ENCODE measurements at regions not wholly inside any gene's neighbourhood (a gene's known extent, or its start where the extent isn't known, plus 50 kb on each side); places are given as distances from the start of the nearest gene placed in this dataset.

DNA sequence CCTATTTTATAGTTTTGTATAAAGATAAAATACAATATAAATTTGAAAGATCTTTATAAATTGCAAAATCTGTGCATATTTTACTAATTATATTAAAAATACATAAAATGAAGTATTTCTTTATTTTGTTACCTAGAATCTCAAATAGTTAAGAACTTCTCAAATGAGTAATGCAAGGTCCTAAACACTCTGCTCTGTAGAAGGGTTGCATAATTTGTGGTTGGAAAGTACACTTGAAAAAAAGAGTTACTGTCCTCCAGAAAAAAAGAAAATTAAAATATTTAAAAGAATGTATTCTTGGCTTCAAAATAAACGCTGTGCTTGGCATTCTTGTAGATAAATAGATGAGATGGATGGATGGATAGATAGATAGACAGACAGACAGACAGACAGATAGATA is 428.8 kb upstream of the CDH6 start:
- TF ChIP-seq, protein P1, sequence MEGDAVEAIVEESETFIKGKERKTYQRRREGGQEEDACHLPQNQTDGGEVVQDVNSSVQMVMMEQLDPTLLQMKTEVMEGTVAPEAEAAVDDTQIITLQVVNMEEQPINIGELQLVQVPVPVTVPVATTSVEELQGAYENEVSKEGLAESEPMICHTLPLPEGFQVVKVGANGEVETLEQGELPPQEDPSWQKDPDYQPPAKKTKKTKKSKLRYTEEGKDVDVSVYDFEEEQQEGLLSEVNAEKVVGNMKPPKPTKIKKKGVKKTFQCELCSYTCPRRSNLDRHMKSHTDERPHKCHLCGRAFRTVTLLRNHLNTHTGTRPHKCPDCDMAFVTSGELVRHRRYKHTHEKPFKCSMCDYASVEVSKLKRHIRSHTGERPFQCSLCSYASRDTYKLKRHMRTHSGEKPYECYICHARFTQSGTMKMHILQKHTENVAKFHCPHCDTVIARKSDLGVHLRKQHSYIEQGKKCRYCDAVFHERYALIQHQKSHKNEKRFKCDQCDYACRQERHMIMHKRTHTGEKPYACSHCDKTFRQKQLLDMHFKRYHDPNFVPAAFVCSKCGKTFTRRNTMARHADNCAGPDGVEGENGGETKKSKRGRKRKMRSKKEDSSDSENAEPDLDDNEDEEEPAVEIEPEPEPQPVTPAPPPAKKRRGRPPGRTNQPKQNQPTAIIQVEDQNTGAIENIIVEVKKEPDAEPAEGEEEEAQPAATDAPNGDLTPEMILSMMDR (IDR thresholded peaks at IDR 0.05), result no peak

DNA sequence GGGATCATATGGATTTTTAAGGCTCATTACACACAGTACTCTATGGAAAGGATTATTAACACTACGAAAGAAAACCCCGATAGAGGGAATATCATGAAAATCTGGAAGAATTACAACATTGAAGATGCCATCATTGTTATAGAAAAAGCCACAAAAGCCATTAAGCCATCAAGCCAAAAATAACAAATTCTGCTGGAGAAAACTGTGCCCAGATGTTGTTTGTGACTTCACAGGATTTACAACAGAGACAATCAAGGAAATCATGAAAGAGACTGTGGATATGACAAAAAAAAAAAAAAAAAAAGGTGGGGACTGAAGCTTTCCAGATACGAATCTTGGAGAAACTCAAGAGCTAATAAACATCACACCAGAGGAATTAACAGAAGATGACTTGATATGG is 433.8 kb upstream of the CDH6 start:
- TF ChIP-seq, protein P1 (IDR thresholded peaks at IDR 0.05), result no peak

DNA sequence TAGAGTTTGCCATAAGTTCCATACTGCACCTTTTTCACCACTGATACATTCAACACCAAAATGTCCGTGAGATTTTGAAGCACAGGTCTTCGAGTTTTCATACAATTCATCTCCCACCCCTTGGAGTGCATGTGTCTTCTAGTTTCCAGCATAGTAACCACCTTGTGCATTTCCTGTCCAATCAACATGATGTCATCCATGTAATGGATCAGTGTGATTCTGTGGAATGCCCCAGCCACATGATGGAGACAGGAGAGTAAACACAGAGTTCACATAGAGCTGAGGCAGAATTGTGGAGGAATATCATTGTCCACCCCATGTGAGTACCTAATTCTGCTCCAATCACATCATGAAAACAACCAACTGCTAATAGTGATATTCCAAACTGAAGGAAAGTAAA is 441.5 kb upstream of the CDH6 start:
- TF ChIP-seq, protein P1 (IDR thresholded peaks at IDR 0.05), result no peak

DNA sequence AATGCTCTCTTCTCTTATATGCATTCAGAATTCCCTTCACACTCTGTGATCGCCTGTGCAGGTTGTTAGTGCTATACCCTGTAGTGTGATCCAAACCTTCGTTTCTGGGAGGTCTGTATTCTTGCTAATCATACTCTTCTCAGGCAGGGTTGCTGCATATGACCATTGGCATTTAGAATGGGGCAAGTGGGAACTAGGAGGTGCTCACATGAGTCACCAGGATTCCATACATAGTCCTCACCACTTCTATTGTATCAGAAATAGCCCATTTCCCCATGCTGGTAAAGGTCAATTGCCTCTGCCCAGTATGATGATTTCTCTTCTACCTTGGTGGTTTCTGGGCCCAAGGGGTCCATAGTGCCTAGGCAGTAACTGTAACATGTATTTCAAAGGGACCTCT is 443.5 kb upstream of the CDH6 start:
- TF ChIP-seq, protein P1 (IDR thresholded peaks at IDR 0.05), result no peak

DNA sequence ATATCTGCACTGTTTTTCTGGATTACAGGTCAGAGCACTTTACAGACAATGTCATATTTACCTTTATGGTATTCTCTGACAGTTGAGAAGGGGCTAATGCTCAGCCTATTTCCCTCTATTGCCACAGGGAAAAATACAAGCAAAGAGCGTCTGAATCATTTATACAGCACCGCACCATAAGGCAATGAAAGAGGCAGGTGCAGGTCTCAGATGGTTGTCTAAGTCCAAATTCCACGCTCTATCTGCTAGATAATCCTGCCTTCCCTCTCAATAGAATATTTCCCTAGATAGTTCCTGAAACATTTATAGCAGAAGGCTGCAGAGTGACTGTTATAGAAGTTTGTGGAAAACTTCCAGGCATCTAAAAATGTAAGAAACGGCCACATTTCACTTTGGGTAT is 446.1 kb upstream of the CDH6 start:
- TF ChIP-seq, protein P1 (IDR thresholded peaks at IDR 0.05), result no peak

DNA sequence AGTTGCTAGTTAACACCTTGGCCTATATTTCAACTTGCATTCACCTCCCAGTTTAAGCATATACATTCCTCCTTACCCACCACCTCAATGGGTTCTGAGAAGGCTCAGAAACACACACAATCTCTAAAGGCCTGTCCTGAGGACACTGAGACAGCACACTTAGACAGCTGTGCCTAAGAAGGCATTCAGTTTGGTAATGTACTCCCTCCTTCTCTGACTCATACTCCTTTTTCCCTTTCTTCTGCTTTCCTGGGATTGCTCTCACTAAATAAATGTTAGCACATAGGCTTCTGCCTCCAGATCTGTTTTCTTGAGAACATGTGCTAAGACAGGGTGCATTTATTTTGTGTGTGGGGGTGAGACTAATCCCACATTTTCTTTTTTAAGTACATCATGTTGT is 456.8 kb upstream of the CDH6 start:
- TF ChIP-seq, protein P1 (IDR thresholded peaks at IDR 0.05), result no peak

DNA sequence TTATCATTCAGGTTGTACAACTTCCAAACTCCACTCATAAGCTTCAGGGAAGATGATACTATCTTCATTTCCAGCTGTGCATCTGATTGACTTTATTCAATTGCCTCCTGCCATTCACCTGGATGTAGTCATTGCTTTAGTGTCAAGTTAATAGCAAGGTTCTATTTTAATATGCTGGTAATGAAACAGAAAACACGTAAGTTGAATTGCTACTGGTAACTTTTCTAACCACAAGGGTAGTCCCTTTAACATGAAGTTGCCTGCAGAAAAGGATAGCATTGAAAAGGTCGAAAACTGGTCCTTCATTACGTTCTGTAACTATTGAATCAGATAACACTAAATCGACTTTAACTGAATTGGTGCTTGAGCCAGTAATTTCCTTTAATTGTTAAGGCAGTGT is 459.4 kb upstream of the CDH6 start:
- TF ChIP-seq, protein P1 (IDR thresholded peaks at IDR 0.05), result no peak

DNA sequence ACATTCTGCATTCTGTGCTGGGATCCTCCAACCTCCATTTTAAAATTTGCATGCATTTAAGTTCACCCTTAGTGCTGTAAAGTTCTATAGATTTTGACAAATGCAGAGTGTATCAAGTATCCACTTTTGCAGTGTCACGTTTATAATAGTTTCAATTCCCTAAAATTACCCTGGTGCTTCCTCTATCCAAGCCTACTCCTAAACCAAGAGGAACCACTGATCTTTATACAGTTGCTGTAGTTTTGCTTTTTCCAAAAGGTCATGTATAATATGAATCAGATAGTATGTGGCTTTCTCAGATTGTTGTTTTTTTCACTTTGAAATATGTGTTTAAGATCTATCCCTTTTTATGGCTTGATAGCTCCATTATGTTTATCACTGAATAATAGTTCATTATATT is 468.4 kb upstream of the CDH6 start:
- TF ChIP-seq, protein P1 (IDR thresholded peaks at IDR 0.05), result no peak
